ENCODE measurements at regions not wholly inside any gene's neighbourhood (a gene's known extent, or its start where the extent isn't known, plus 50 kb on each side); places are given as distances from the start of the nearest gene placed in this dataset.

GRCh38 chr3:63762180-63762579 is 56.9 kb upstream of the C3orf49 start:
- TF ChIP-seq CTCF (IDR thresholded peaks at IDR 0.05) (no peak), POLR2A (IDR thresholded peaks at IDR 0.05) (no peak)

Measured in testis (tissue), 2 donors.